CD14-positive monocyte (primary cell): ENCODE measurements at regions not wholly inside any gene's neighbourhood (a gene's known extent, or its start where the extent isn't known, plus 50 kb on each side); places are given as distances from the start of the nearest gene placed in this dataset.

Experiments
- DNase-seq, 3 donors: peaks; one replicate each; pipeline ENCODE4 v3.0.0-alpha.2; 2011 to 2022
- H2AFZ ChIP-seq: 2 replicates; pipeline ENCODE4 v1.6.0; 2012; ENCODE audit warnings: mild to moderate bottlenecking, low read depth, low read length, inconsistent platforms; ENCODE audit not compliant: insufficient read depth, poor library complexity, severe bottlenecking
- H3K27ac ChIP-seq, 2 donors: 1 replicate in 1 of 2; 2 replicates in 1 of 2; pipeline ENCODE4 v1.5.1; 2012 to 2013; ENCODE audit warnings: low read length in 2 of 2, control low read depth in 1 of 2, inconsistent platforms in 1 of 2, low read depth in 1 of 2, mild to moderate bottlenecking in 1 of 2
- H3K27me3 ChIP-seq, 2 donors: one replicate each; pipeline versions ENCODE4 v1.6.0 to v1.6.1; 2011 to 2013; ENCODE audit warnings: low read length in 2 of 2; ENCODE audit not compliant: control insufficient read depth in 2 of 2, insufficient read depth in 2 of 2
- H3K36me3 ChIP-seq, 2 donors: replicated peaks in 1 of 2; 1 replicate in 1 of 2; 2 replicates in 1 of 2; pipeline versions ENCODE4 v1.5.1 to v1.6.1; 2012 to 2013; ENCODE audit warnings: low read length in 2 of 2, control low read depth in 1 of 2, inconsistent platforms in 1 of 2, mild to moderate bottlenecking in 1 of 2; ENCODE audit not compliant: insufficient read depth in 2 of 2, control insufficient read depth in 1 of 2
- H3K4me1 ChIP-seq, 2 donors: 1 replicate in 1 of 2; 2 replicates in 1 of 2; pipeline versions ENCODE4 v1.5.1 to v1.6.1; 2012 to 2013; ENCODE audit warnings: low read length in 2 of 2, control low read depth in 1 of 2, inconsistent platforms in 1 of 2, mild to moderate bottlenecking in 1 of 2, moderate library complexity in 1 of 2; ENCODE audit not compliant: insufficient read depth in 2 of 2, control insufficient read depth in 1 of 2
- H3K4me2 ChIP-seq: replicated peaks from 2 replicates; pipeline ENCODE3; 2012; ENCODE audit warnings: low read length, moderate library complexity, mild to moderate bottlenecking; ENCODE audit not compliant: poor library complexity, severe bottlenecking; ENCODE audit errors: extremely low read depth
- H3K4me3 ChIP-seq, 3 experiments: fragments of 200-600 bp in 1 of 3; sonication (generic) in 1 of 3; replicated peaks in 1 of 3; 1 replicate in 2 of 3; 2 replicates in 1 of 3; pipeline ENCODE4 v1.5.1; 2011 to 2013; ENCODE audit warnings: low read length in 3 of 3, mild to moderate bottlenecking in 3 of 3, control low read depth in 2 of 3, low read depth in 2 of 3, inconsistent platforms in 1 of 3, moderate library complexity in 1 of 3
- H3K79me2 ChIP-seq: 2 replicates; pipeline ENCODE4 v1.6.0; 2012; ENCODE audit warnings: mild to moderate bottlenecking, control low read depth, inconsistent platforms, low read length, moderate library complexity; ENCODE audit not compliant: insufficient read depth
- H3K9ac ChIP-seq: 2 replicates; pipeline ENCODE4 v1.6.0; 2017; ENCODE audit warnings: low read length, mild to moderate bottlenecking; ENCODE audit not compliant: insufficient read depth, poor library complexity, severe bottlenecking
- H3K9me3 ChIP-seq, 2 donors: replicated peaks in 1 of 2; 1 replicate in 1 of 2; 2 replicates in 1 of 2; pipeline versions ENCODE4 v1.5.1 to v1.6.1; 2012 to 2013; ENCODE audit warnings: low read length in 2 of 2, control low read depth in 1 of 2; ENCODE audit not compliant: control insufficient read depth in 1 of 2, insufficient read depth in 1 of 2
- H4K20me1 ChIP-seq: 2 replicates; pipeline ENCODE4 v1.6.0; 2012; ENCODE audit warnings: mild to moderate bottlenecking, low read length, control low read depth, moderate library complexity; ENCODE audit not compliant: insufficient read depth
- H3K27ac Mint-ChIP-seq, 7 donors: one replicate each; pipeline ENCODE4 v1.8.0; 2020; ENCODE audit warnings: mild to moderate bottlenecking in 7 of 7, mixed read lengths in 7 of 7, moderate library complexity in 6 of 7, inconsistent platforms in 2 of 7
- H3K27me3 Mint-ChIP-seq, 3 donors: one replicate each; pipeline ENCODE4 v1.8.0; 2021 to 2022; ENCODE audit warnings: low read depth in 3 of 3, mild to moderate bottlenecking in 3 of 3, mixed read lengths in 3 of 3, moderate library complexity in 3 of 3, inconsistent platforms in 1 of 3
- H3K36me3 Mint-ChIP-seq, 2 donors: one replicate each; pipeline ENCODE4 v1.8.0; 2020; ENCODE audit warnings: mixed read lengths in 2 of 2, inconsistent platforms in 1 of 2, mild to moderate bottlenecking in 1 of 2
- H3K4me1 Mint-ChIP-seq: one replicate; pipeline ENCODE4 v1.8.0; 2020; ENCODE audit warnings: mild to moderate bottlenecking, mixed read lengths
- H3K4me3 Mint-ChIP-seq, 2 donors: one replicate each; pipeline ENCODE4 v1.8.0; 2020; ENCODE audit warnings: mild to moderate bottlenecking in 2 of 2, mixed read lengths in 2 of 2, moderate library complexity in 1 of 2
- H3K9me3 Mint-ChIP-seq, 7 donors: one replicate each; pipeline ENCODE4 v1.8.0; 2020 to 2022; ENCODE audit warnings: mixed read lengths in 7 of 7, mild to moderate bottlenecking in 6 of 7, moderate library complexity in 6 of 7, inconsistent platforms in 2 of 7
- CTCF ChIP-seq: fragments of 200-600 bp; IDR thresholded peaks from one replicate; pipeline ENCODE4 v1.8.0; 2022; ENCODE audit warnings: antibody characterized with exemption, mild to moderate bottlenecking
- WGBS: methylation state at CpG from one replicate; pipeline ENCODE4 v1.1.5; 2013; ENCODE audit warnings: missing lambda C conversion rate; ENCODE audit not compliant: insufficient coverage; 5-methylcytosine and 5-hydroxymethylcytosine counted together
- intact Hi-C, 2 donors: fragments of 100-400 bp; cut with micrococcal nuclease; formaldehyde crosslinking; loops; one replicate each; pipeline versions ENCODE4 v1.15.0 to v1.15.1; 2023

- H3K4me1 Mint-ChIP-seq, result no peaks in the 10 kb centered on the region
These were observed 1911.4 kb downstream of the STIM2 start for GRCh38 chr4:28772066-28772465.

GRCh38 chr4:28772788-28773187, 1912.1 kb downstream of the STIM2 start:
- no peak for DNase-seq
- no peak overlapping the region for H3K9ac ChIP-seq
- no CpG with 5 or more reads among the region's 2 CpGs for WGBS

More at GRCh38 chr4:28772066-28772465, 1911.4 kb downstream of the STIM2 start:
- Histone ChIP-seq H3K27ac (no peak overlapping the region), H2AFZ (no peak overlapping the region), H3K27me3 (no peaks in the 10 kb centered on the region), H3K9me3 (no peaks in the 10 kb centered on the region), H3K36me3 (no peaks in the 10 kb centered on the region), H3K4me3 (no peak overlapping the region), H3K79me2 (no peaks in the 10 kb centered on the region), H3K4me1 (no peaks in the 10 kb centered on the region), H3K9ac (no peak overlapping the region), H3K4me2 (no peak overlapping the region), H4K20me1 (no peaks in the 10 kb centered on the region)
- no peak for DNase-seq
- no peaks in the 10 kb centered on the region for H3K36me3 Mint-ChIP-seq
- H3K4me3 Mint-ChIP-seq, result no peak overlapping the region
- H3K27me3 Mint-ChIP-seq, result peaks cover 0 to 2% (median 0%) of the 10 kb centered on the region in 3 donors
- no peak overlapping the region for H3K27ac Mint-ChIP-seq
- intact Hi-C loops, result no loop called here
- H3K9me3 Mint-ChIP-seq, result peaks cover 0 to 6% (median 0%) of the 10 kb centered on the region in 7 donors
- no peak for TF ChIP-seq CTCF
- WGBS, result no CpG with 5 or more reads among the region's 1 CpG

More at GRCh38 chr4:28772788-28773187, 1912.1 kb downstream of the STIM2 start:
- Histone ChIP-seq H3K27ac (no peak overlapping the region), H3K36me3 (no peaks in the 10 kb centered on the region), H3K9me3 (no peaks in the 10 kb centered on the region), H3K4me3 (no peak overlapping the region), H4K20me1 (no peaks in the 10 kb centered on the region), H3K4me1 (no peaks in the 10 kb centered on the region), H2AFZ (no peak overlapping the region), H3K4me2 (no peak overlapping the region), H3K27me3 (no peaks in the 10 kb centered on the region), H3K79me2 (no peaks in the 10 kb centered on the region)
- no peak overlapping the region for H3K27ac Mint-ChIP-seq
- H3K4me1 Mint-ChIP-seq, result no peaks in the 10 kb centered on the region
- H3K36me3 Mint-ChIP-seq, result no peaks in the 10 kb centered on the region
- H3K4me3 Mint-ChIP-seq, result no peak overlapping the region
- peaks cover 0 to under 1% (median 0%) of the 10 kb centered on the region in 3 donors for H3K27me3 Mint-ChIP-seq
- TF ChIP-seq CTCF, result no peak
- intact Hi-C loops, result no loop called here
- peaks cover 0 to 6% (median 0%) of the 10 kb centered on the region in 7 donors for H3K9me3 Mint-ChIP-seq
